Endothelial cell of umbilical vein (primary cell): ENCODE measurements at regions not wholly inside any gene's neighbourhood (a gene's known extent, or its start where the extent isn't known, plus 50 kb on each side); places are given as distances from the start of the nearest gene placed in this dataset.

Source experiments
- BruUV-seq: library from RNA; stranded (reverse); fragments of 400-500 nt; replicated peaks from 2 replicates; lab custom pipeline; 2021; lab: Mats Ljungman, UMichigan
- CTCF ChIA-PET: fragments of 300-600, 350-600 bp; sonication (Branson Sonifier 250); formaldehyde crosslinking; loops from one replicate; lab custom pipeline; 2021; ENCODE audit warnings: antibody characterized with exemption, inconsistent platforms; lab: Charles Lee
- POLR2A ChIA-PET: fragments of 300-600, 350-600 bp; sonication (Branson Sonifier 250); formaldehyde crosslinking; loops from one replicate; lab custom pipeline; 2021; ENCODE audit warnings: antibody characterized with exemption, inconsistent platforms; lab: Charles Lee
- DNase-seq: peaks from one replicate; pipeline ENCODE4 v3.0.0-alpha.2; 2011; ENCODE audit warnings: low read depth, low spot score
- FAIRE-seq: peaks from 2 replicates; lab custom pipeline; 2011; peaks lifted over from hg19 to GRCh38; lab: Jason Lieb, UNC
- H2AFZ ChIP-seq: 2 replicates; pipeline ENCODE4 v1.6.0; 2012; ENCODE audit warnings: low read depth, low read length, control low read depth, inconsistent platforms
- H3K27ac ChIP-seq: 2 replicates; pipeline ENCODE4 v1.5.1; 2011; ENCODE audit warnings: low read depth, mild to moderate bottlenecking, control low read depth, low read length, moderate library complexity; ENCODE audit not compliant: insufficient read depth
- H3K27me3 ChIP-seq, 2 experiments: 2 replicates each; pipeline versions ENCODE4 v1.6.0 to v1.6.1; 2011; ENCODE audit warnings: low read length in 2 of 2, mixed read lengths in 1 of 2; ENCODE audit not compliant: control insufficient read depth in 2 of 2, insufficient read depth in 2 of 2
- H3K36me3 ChIP-seq, 2 experiments: 2 replicates in 1 of 2; 3 replicates in 1 of 2; pipeline ENCODE4 v1.5.1; 2011; ENCODE audit warnings: low read length in 2 of 2, mild to moderate bottlenecking in 1 of 2, moderate library complexity in 1 of 2; ENCODE audit not compliant: control insufficient read depth in 2 of 2, insufficient read depth in 2 of 2; ENCODE audit errors: extremely low read depth in 1 of 2
- H3K4me1 ChIP-seq: 3 replicates; pipeline ENCODE4 v1.5.1; 2011; ENCODE audit warnings: mild to moderate bottlenecking, low read length; ENCODE audit not compliant: control insufficient read depth, insufficient read depth; ENCODE audit errors: extremely low read depth
- H3K4me2 ChIP-seq: 2 replicates; pipeline ENCODE4 v1.6.1; 2011; ENCODE audit warnings: low read length, control low read depth, mixed read lengths; ENCODE audit not compliant: insufficient read depth
- H3K4me3 ChIP-seq, 3 experiments: fragments of 200-600 bp in 1 of 3; sonication (generic), shearing (Covaris generic) in 1 of 3; replicated peaks in 1 of 3; 2 replicates each; pipeline ENCODE4 v1.5.1; 2011 to 2016; ENCODE audit warnings: control low read depth in 3 of 3, low read length in 3 of 3, mild to moderate bottlenecking in 2 of 3, inconsistent platforms in 1 of 3, low read depth in 1 of 3, moderate library complexity in 1 of 3; ENCODE audit not compliant: insufficient read depth in 1 of 3
- H3K79me2 ChIP-seq: 2 replicates; pipeline ENCODE4 v1.6.0; 2012; ENCODE audit warnings: low read length, inconsistent platforms; ENCODE audit not compliant: control insufficient read depth, insufficient read depth
- H3K9ac ChIP-seq: replicated peaks from 2 replicates; pipeline ENCODE3; 2011; ENCODE audit warnings: low read length, control low read depth; ENCODE audit not compliant: insufficient read depth; ENCODE audit errors: extremely low read depth
- H3K9me1 ChIP-seq: replicated peaks from 3 replicates; pipeline ENCODE4 v1.6.0; 2011; ENCODE audit warnings: mild to moderate bottlenecking, low read length; ENCODE audit not compliant: control insufficient read depth, insufficient read depth; ENCODE audit errors: extremely low read depth
- H3K9me3 ChIP-seq: replicated peaks from 2 replicates; pipeline ENCODE4 v1.5.1; 2012; ENCODE audit warnings: low read length, inconsistent platforms; ENCODE audit not compliant: control insufficient read depth, insufficient read depth
- H4K20me1 ChIP-seq: replicated peaks from 2 replicates; pipeline ENCODE3; 2011; ENCODE audit warnings: mild to moderate bottlenecking, low read length; ENCODE audit not compliant: control insufficient read depth, insufficient read depth; ENCODE audit errors: extremely low read depth
- EZH2 ChIP-seq: IDR thresholded peaks from 2 replicates; pipeline ENCODE4 v1.6.1; 2012; ENCODE audit warnings: borderline replicate concordance, low read depth, mild to moderate bottlenecking, moderate library complexity, low read length, inconsistent platforms; ENCODE audit not compliant: severe bottlenecking
- FOS ChIP-seq: IDR thresholded peaks from 2 replicates; pipeline ENCODE4 v1.6.1; 2011; ENCODE audit warnings: mild to moderate bottlenecking, low read length, moderate library complexity, borderline replicate concordance; ENCODE audit not compliant: insufficient read depth
- GATA2 ChIP-seq: IDR thresholded peaks from 2 replicates; pipeline ENCODE4 v1.7.0; 2011; ENCODE audit warnings: low read depth, mild to moderate bottlenecking, moderate library complexity, mixed read lengths, low read length; ENCODE audit not compliant: insufficient read length, insufficient read depth
- JUN ChIP-seq: IDR thresholded peaks from 2 replicates; pipeline ENCODE4 v1.6.1; 2011; ENCODE audit warnings: borderline replicate concordance, low read depth; ENCODE audit not compliant: insufficient read length, insufficient read depth
- MYC ChIP-seq: IDR thresholded peaks from one replicate; pipeline ENCODE4 v1.6.1; 2011; ENCODE audit warnings: mild to moderate bottlenecking, low read depth, low read length
- POLR2A ChIP-seq: IDR thresholded peaks from 2 replicates; pipeline ENCODE4 v1.6.1; 2012; ENCODE audit warnings: low read depth, mild to moderate bottlenecking, control low read depth, low read length
- POLR2AphosphoS5 ChIP-seq: IDR thresholded peaks from 2 replicates; pipeline ENCODE4 v1.6.1; 2012; ENCODE audit warnings: low read depth, mild to moderate bottlenecking, control low read depth, low read length, moderate library complexity; ENCODE audit not compliant: insufficient read depth
- dilution Hi-C: fragments of 300-500 bp; cut with MboI; formaldehyde crosslinking; loops from one replicate; pipeline ENCODE4 v1.15.0; 2019; ENCODE audit warnings: low sequenced_read_pairs; ENCODE audit not compliant: extremely low pct_ligation_motif_present
- intact Hi-C: fragments of 100-400 bp; cut with micrococcal nuclease; formaldehyde crosslinking; loops from one replicate; pipeline ENCODE4 v1.10.0; 2022
- TF ChIP-seq, protein P1 (sequence below), 2 donors: IDR thresholded peaks; 1 replicate in 1 of 2; 2 replicates in 1 of 2; pipeline ENCODE4 v1.5.1; 2011; ENCODE audit warnings: low read length in 2 of 2, mild to moderate bottlenecking in 2 of 2, moderate library complexity in 2 of 2, control low read depth in 1 of 2, inconsistent platforms in 1 of 2, low read depth in 1 of 2; ENCODE audit not compliant: insufficient read depth in 1 of 2; ENCODE audit errors: extremely low read depth in 1 of 2
- TF ChIP-seq, protein P2 (sequence below): IDR thresholded peaks from 2 replicates; pipeline ENCODE4 v1.6.1; 2011; ENCODE audit not compliant: insufficient read depth, insufficient read length

DNA sequence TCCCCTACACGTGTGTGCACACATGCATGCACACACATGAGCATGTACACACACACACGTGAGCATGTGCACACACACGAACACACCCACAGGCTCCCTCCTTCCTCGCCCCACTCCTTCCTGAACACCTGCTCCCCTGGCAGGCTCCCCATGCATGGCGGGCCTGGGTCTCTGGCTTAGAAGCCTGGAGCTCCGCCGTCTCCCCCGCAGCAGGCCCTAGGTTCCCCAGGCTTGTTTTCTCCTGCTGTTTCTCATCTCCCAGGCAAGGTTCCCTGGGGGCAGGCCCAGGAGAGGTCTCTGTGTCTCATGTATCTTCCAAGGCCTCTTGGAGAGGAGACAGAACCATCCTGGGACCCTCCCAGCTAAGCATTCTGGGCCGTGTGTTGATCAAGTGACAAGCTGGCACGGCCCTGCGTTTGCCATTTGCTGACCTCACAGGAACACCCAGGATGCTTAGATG, 202.3 kb upstream of the CIBAR2 start:
- POLR2A ChIA-PET, result no interaction called here
- Histone ChIP-seq H3K4me2 (no peak overlapping the region), H3K9me3 (no peaks in the 10 kb centered on the region), H3K9me1 (no peaks in the 10 kb centered on the region), H3K36me3 (no peaks in the 10 kb centered on the region), H3K4me3 (no peak overlapping the region), H3K27ac (no peak overlapping the region), H4K20me1 (no peaks in the 10 kb centered on the region), H3K79me2 (no peaks in the 10 kb centered on the region), H3K4me1 (peaks cover 3% of the 10 kb centered on the region), H3K27me3 (no peaks in the 10 kb centered on the region), H2AFZ (no peak overlapping the region), H3K9ac (no peak overlapping the region)
- dilution Hi-C loops (no loop called here), intact Hi-C loops (no loop called here)
- FAIRE-seq, result no peak
- CTCF ChIA-PET, result interaction anchor here (1.8 to 2.3 kb wide), 2 partner anchors 12 to 17 kb away, joined by 6 read pairs; no protein-coding TSS in a partner anchor
- BruUV-seq, result no TSS peak
- no peak for DNase-seq
- TF ChIP-seq POLR2A (no peak), EZH2 (no peak), GATA2 (no peak), MYC (no peak), POLR2AphosphoS5 (no peak)
- TF ChIP-seq, protein P1, sequence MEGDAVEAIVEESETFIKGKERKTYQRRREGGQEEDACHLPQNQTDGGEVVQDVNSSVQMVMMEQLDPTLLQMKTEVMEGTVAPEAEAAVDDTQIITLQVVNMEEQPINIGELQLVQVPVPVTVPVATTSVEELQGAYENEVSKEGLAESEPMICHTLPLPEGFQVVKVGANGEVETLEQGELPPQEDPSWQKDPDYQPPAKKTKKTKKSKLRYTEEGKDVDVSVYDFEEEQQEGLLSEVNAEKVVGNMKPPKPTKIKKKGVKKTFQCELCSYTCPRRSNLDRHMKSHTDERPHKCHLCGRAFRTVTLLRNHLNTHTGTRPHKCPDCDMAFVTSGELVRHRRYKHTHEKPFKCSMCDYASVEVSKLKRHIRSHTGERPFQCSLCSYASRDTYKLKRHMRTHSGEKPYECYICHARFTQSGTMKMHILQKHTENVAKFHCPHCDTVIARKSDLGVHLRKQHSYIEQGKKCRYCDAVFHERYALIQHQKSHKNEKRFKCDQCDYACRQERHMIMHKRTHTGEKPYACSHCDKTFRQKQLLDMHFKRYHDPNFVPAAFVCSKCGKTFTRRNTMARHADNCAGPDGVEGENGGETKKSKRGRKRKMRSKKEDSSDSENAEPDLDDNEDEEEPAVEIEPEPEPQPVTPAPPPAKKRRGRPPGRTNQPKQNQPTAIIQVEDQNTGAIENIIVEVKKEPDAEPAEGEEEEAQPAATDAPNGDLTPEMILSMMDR (IDR thresholded peaks at IDR 0.05; ENCODE audit: extremely low read depth in 1 of 2, insufficient read depth in 1 of 2, low read depth in 1 of 2, low read length in 2 of 2), result no peak

DNA sequence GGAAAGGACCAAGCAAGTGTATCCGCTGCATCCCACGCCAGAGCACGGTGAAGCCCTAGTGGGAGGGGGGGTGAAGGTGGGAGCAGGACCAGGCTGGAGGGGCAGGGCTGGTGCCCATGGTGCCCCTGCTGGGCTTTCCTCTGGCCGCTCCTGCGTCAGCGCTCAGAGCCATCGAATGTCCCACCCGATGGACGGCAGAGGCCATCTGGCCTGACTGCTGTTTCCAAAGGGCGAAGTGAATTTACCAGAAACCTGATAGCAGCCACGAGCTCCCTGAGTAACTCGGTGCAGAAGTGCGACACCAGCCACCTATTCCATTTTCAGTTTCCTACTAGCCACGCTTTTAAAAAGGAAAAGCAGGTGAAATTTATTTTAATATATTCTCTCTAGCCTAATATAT, 203.6 kb upstream of the CIBAR2 start:
- H3K4me2 ChIP-seq, result no peak overlapping the region
- dilution Hi-C loops, result no loop called here
- intact Hi-C loops, result no loop called here
- H2AFZ ChIP-seq, result no peak overlapping the region
- BruUV-seq, result no TSS peak
- no peak for TF ChIP-seq FOS
- no peak for TF ChIP-seq JUN
- TF ChIP-seq GATA2, result no peak
- no peak for TF ChIP-seq POLR2A
- TF ChIP-seq POLR2AphosphoS5, result no peak
- no peak for TF ChIP-seq MYC
- TF ChIP-seq, protein P2, sequence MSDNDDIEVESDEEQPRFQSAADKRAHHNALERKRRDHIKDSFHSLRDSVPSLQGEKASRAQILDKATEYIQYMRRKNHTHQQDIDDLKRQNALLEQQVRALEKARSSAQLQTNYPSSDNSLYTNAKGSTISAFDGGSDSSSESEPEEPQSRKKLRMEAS, result no peak
- TF ChIP-seq, protein P1 (IDR thresholded peaks at IDR 0.05; ENCODE audit: extremely low read depth in 1 of 2, insufficient read depth in 1 of 2, low read depth in 1 of 2, low read length in 2 of 2), result no peak
- no peak for TF ChIP-seq EZH2
- H3K9me3 ChIP-seq, result no peaks in the 10 kb centered on the region
- H3K4me1 ChIP-seq, result peaks cover 3% of the 10 kb centered on the region
- CTCF ChIA-PET, result no interaction called here
- no peaks in the 10 kb centered on the region for H3K27me3 ChIP-seq
- H3K27ac ChIP-seq, result no peak overlapping the region
- no peak for FAIRE-seq
- H4K20me1 ChIP-seq, result no peaks in the 10 kb centered on the region
- no peaks in the 10 kb centered on the region for H3K9me1 ChIP-seq
- H3K9ac ChIP-seq, result no peak overlapping the region
- no peak overlapping the region for H3K4me3 ChIP-seq
- H3K36me3 ChIP-seq, result no peaks in the 10 kb centered on the region
- no peak for DNase-seq
- POLR2A ChIA-PET, result no interaction called here
- H3K79me2 ChIP-seq, result no peaks in the 10 kb centered on the region
